ENCODE measurements at regions not wholly inside any gene's neighbourhood (a gene's known extent, or its start where the extent isn't known, plus 50 kb on each side); places are given as distances from the start of the nearest gene placed in this dataset.

- Histone ChIP-seq H2AFZ (ENCODE audit: low read length) (no peak overlapping the region), H3K27me3 (ENCODE audit: insufficient read depth, low read length) (no peaks in the 10 kb centered on the region), H3K4me1 (ENCODE audit: insufficient read depth, low read length, severe bottlenecking) (peaks cover 37% of the 10 kb centered on the region), H3K36me3 (ENCODE audit: insufficient read depth, low read length) (no peaks in the 10 kb centered on the region), H3K79me2 (ENCODE audit: insufficient read depth, low read length) (no peaks in the 10 kb centered on the region), H3K9ac (ENCODE audit: low read length) (no peak overlapping the region), H3F3A (ENCODE audit: insufficient read depth, low read length) (no peaks in the 10 kb centered on the region), H3K9me3 (ENCODE audit: low read length) (no peaks in the 10 kb centered on the region), H4K20me1 (ENCODE audit: insufficient read depth, low read length) (no peaks in the 10 kb centered on the region), H3K4me2 (ENCODE audit: low read length) (no peak overlapping the region), H3K9me2 (ENCODE audit: low read depth, low read length) (no peaks in the 10 kb centered on the region), H3K4me3 (ENCODE audit: low read depth, low read length, poor library complexity, severe bottlenecking) (no peak overlapping the region), H3K27ac (ENCODE audit: low read depth, low read length, poor library complexity, severe bottlenecking) (no peak overlapping the region)
- TF ChIP-seq, protein P1, sequence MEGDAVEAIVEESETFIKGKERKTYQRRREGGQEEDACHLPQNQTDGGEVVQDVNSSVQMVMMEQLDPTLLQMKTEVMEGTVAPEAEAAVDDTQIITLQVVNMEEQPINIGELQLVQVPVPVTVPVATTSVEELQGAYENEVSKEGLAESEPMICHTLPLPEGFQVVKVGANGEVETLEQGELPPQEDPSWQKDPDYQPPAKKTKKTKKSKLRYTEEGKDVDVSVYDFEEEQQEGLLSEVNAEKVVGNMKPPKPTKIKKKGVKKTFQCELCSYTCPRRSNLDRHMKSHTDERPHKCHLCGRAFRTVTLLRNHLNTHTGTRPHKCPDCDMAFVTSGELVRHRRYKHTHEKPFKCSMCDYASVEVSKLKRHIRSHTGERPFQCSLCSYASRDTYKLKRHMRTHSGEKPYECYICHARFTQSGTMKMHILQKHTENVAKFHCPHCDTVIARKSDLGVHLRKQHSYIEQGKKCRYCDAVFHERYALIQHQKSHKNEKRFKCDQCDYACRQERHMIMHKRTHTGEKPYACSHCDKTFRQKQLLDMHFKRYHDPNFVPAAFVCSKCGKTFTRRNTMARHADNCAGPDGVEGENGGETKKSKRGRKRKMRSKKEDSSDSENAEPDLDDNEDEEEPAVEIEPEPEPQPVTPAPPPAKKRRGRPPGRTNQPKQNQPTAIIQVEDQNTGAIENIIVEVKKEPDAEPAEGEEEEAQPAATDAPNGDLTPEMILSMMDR (IDR thresholded peaks at IDR 0.05; ENCODE audit: low read length), result no peak
- TF ChIP-seq EZH2 (IDR thresholded peaks at IDR 0.05; ENCODE audit: borderline replicate concordance, low read length), result no peak
These were observed 64.5 kb upstream of the EPCAM start for GRCh38 chr2:47304654-47305053.

DNA sequence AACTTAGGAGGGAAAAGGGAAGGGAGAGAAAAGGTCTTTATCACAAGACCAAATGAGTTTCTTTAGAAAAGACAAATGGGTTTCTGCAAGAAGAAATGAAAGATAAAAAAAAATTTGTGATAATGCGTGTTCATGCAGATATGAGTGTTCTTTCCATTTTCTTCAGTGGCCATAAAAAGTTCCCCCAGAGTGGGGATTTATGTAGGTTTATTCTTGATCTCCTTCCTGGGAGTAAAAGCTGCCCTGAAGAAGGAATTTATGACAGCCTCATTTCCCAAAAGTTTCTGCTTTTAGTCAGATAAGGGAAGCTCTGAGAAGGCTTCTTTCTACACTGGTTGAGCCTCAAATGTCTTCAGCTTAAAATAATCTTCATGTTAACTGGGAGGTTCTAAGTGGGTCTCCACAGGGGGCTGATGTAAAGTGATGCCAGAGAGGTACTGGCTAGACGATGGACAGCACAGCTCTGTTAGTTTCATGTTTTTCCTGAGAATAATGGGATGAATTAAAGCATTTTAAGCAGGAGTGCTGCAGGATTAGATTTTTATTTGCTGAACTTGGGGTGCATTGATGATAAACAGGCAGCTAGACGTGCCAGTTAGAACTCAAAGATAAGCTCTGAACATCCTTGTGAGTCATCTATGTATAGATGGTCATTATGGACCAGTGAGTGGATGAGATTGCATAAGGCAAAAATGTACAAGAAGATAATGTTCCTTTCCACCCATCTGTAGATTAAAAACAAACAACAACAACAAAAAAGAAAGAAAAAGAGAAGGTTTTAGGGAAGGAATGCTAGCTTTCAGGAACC, 65.6 kb upstream of the EPCAM start:
- Histone ChIP-seq H3K9me2 (ENCODE audit: low read depth, low read length) (no peaks in the 10 kb centered on the region), H3K4me2 (ENCODE audit: low read length) (no peak overlapping the region), H3F3A (ENCODE audit: insufficient read depth, low read length) (no peaks in the 10 kb centered on the region), H3K4me1 (ENCODE audit: insufficient read depth, low read length, severe bottlenecking) (peaks cover 26% of the 10 kb centered on the region), H3K9me3 (ENCODE audit: low read length) (no peaks in the 10 kb centered on the region), H3K9ac (ENCODE audit: low read length) (no peak overlapping the region), H3K4me3 (ENCODE audit: low read depth, low read length, poor library complexity, severe bottlenecking) (no peak overlapping the region), H3K27ac (ENCODE audit: low read depth, low read length, poor library complexity, severe bottlenecking) (no peak overlapping the region), H2AFZ (ENCODE audit: low read length) (no peak overlapping the region), H3K36me3 (ENCODE audit: insufficient read depth, low read length) (no peaks in the 10 kb centered on the region), H3K27me3 (ENCODE audit: insufficient read depth, low read length) (no peaks in the 10 kb centered on the region), H3K79me2 (ENCODE audit: insufficient read depth, low read length) (no peaks in the 10 kb centered on the region), H4K20me1 (ENCODE audit: insufficient read depth, low read length) (no peaks in the 10 kb centered on the region)
- no peak for TF ChIP-seq EZH2 (IDR thresholded peaks at IDR 0.05; ENCODE audit: borderline replicate concordance, low read length)
- TF ChIP-seq, protein P1 (IDR thresholded peaks at IDR 0.05; ENCODE audit: low read length), result no peak

DNA sequence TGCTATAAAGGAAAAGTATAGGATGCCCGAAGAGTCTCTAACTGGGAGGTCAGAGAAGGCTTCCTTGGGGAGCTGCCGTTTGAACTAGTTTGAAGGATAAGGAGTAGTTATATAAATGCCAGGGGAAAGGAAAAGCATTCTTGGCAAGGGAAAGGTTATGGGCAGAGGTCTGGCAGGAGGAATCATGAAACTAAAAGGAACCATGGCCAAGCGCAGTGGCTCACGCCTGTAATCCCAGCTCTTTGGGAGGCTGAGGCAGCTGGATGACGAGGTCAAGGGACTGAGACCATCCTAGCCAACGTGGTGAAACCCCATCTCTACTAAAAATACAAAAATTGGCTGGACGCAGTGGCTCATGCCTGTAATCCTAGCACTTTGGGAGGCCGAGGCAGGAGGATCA, 66.8 kb upstream of the EPCAM start:
- Histone ChIP-seq H3K4me1 (ENCODE audit: insufficient read depth, low read length, severe bottlenecking) (peaks cover 24% of the 10 kb centered on the region), H3K79me2 (ENCODE audit: insufficient read depth, low read length) (no peaks in the 10 kb centered on the region), H3K27me3 (ENCODE audit: insufficient read depth, low read length) (no peaks in the 10 kb centered on the region), H3K36me3 (ENCODE audit: insufficient read depth, low read length) (no peaks in the 10 kb centered on the region), H2AFZ (ENCODE audit: low read length) (no peak overlapping the region), H3K27ac (ENCODE audit: low read depth, low read length, poor library complexity, severe bottlenecking) (no peak overlapping the region), H3F3A (ENCODE audit: insufficient read depth, low read length) (no peaks in the 10 kb centered on the region), H3K9ac (ENCODE audit: low read length) (no peak overlapping the region), H3K9me2 (ENCODE audit: low read depth, low read length) (no peaks in the 10 kb centered on the region), H4K20me1 (ENCODE audit: insufficient read depth, low read length) (no peaks in the 10 kb centered on the region), H3K4me3 (ENCODE audit: low read depth, low read length, poor library complexity, severe bottlenecking) (no peak overlapping the region), H3K4me2 (ENCODE audit: low read length) (no peak overlapping the region), H3K9me3 (ENCODE audit: low read length) (no peaks in the 10 kb centered on the region)
- TF ChIP-seq EZH2 (IDR thresholded peaks at IDR 0.05; ENCODE audit: borderline replicate concordance, low read length), result no peak
- TF ChIP-seq, protein P1 (IDR thresholded peaks at IDR 0.05; ENCODE audit: low read length), result no peak
